Peyer's patch (tissue), 4 donors: ENCODE measurements at regions not wholly inside any gene's neighbourhood (a gene's known extent, or its start where the extent isn't known, plus 50 kb on each side); places are given as distances from the start of the nearest gene placed in this dataset.

Experiments used
- DNase-seq, 3 donors: peaks; one replicate each; pipeline ENCODE4 v3.0.0-alpha.2; 2017 to 2019
- H3K27ac ChIP-seq, 4 donors: fragments of 200-600 bp; sonication (generic); one replicate each; pipeline ENCODE4 v1.5.1; 2016 to 2019
- H3K27me3 ChIP-seq, 2 donors: fragments of 200-600 bp; sonication (generic); one replicate each; pipeline ENCODE4 v1.5.1; 2019
- H3K36me3 ChIP-seq, 3 donors: fragments of 200-600 bp; sonication (generic); one replicate each; pipeline ENCODE4 v1.5.1; 2016 to 2019
- H3K4me1 ChIP-seq, 4 donors: fragments of 200-600 bp; sonication (generic); one replicate each; pipeline ENCODE4 v1.5.1; 2016 to 2019
- H3K4me3 ChIP-seq, 4 donors: fragments of 200-600 bp; sonication (generic); 1 replicate in 3 of 4; 2 replicates in 1 of 4; pipeline ENCODE4 v1.5.1; 2016 to 2019; ENCODE audit warnings: mild to moderate bottlenecking in 1 of 4
- H3K9me3 ChIP-seq, 4 donors: fragments of 200-600 bp; sonication (generic); one replicate each; pipeline ENCODE4 v1.5.1; 2016 to 2019; ENCODE audit warnings: mild to moderate bottlenecking in 1 of 4
- CTCF ChIP-seq, 6 experiments: fragments of 450-650 bp in 4 of 6; fragments of 200-600 bp in 2 of 6; sonication (generic) in 1 of 6; IDR thresholded peaks; one replicate each; pipeline ENCODE4 v1.5.1; 2017 to 2019; ENCODE audit warnings: antibody characterized with exemption in 6 of 6, mild to moderate bottlenecking in 3 of 6, moderate library complexity in 1 of 6
- POLR2A ChIP-seq, 2 donors: fragments of 450-650 bp; IDR thresholded peaks; one replicate each; pipeline ENCODE4 v1.5.1; 2017; ENCODE audit warnings: antibody characterized with exemption in 2 of 2, mild to moderate bottlenecking in 2 of 2, moderate library complexity in 2 of 2

- TF ChIP-seq CTCF (IDR thresholded peaks at IDR 0.05) (no peak), POLR2A (IDR thresholded peaks at IDR 0.05) (no peak)
- Histone ChIP-seq H3K27ac (no peak overlapping the region), H3K27me3 (no peaks in the 10 kb centered on the region), H3K36me3 (no peaks in the 10 kb centered on the region), H3K4me1 (no peaks in the 10 kb centered on the region), H3K4me3 (no peak overlapping the region), H3K9me3 (peaks cover 0 to 4% (median 0%) of the 10 kb centered on the region in 4 donors)
- DNase-seq = no peak
Observed at GRCh38 chr17:52395308-52395707, 236.8 kb upstream of the CA10 start.

GRCh38 chr17:52390422-52390821 lies 231.9 kb upstream of the CA10 start:
- no peak for DNase-seq
- no peak overlapping the region for H3K27ac ChIP-seq
- H3K36me3 ChIP-seq = no peaks in the 10 kb centered on the region
- no peak overlapping the region for H3K4me3 ChIP-seq
- no peaks in the 10 kb centered on the region for H3K4me1 ChIP-seq
- TF ChIP-seq CTCF (IDR thresholded peaks at IDR 0.05) (no peak), POLR2A (IDR thresholded peaks at IDR 0.05) (no peak)
- no peaks in the 10 kb centered on the region for H3K9me3 ChIP-seq
- H3K27me3 ChIP-seq = no peaks in the 10 kb centered on the region

GRCh38 chr17:52389632-52390031 lies 231.1 kb upstream of the CA10 start:
- H3K36me3 ChIP-seq = no peaks in the 10 kb centered on the region
- no peaks in the 10 kb centered on the region for H3K27me3 ChIP-seq
- H3K4me3 ChIP-seq = no peak overlapping the region
- no peak for TF ChIP-seq POLR2A (IDR thresholded peaks at IDR 0.05)
- TF ChIP-seq CTCF (IDR thresholded peaks at IDR 0.05) = no peak
- H3K27ac ChIP-seq = no peak overlapping the region
- no peak for DNase-seq
- H3K4me1 ChIP-seq = no peaks in the 10 kb centered on the region
- H3K9me3 ChIP-seq = no peaks in the 10 kb centered on the region

GRCh38 chr17:52388941-52389340 lies 230.4 kb upstream of the CA10 start:
- H3K27me3 ChIP-seq = no peaks in the 10 kb centered on the region

GRCh38 chr17:52384695-52385094 lies 226.2 kb upstream of the CA10 start:
- Histone ChIP-seq H3K9me3 (no peaks in the 10 kb centered on the region), H3K4me1 (no peaks in the 10 kb centered on the region), H3K27ac (no peak overlapping the region), H3K4me3 (no peak overlapping the region), H3K27me3 (no peaks in the 10 kb centered on the region), H3K36me3 (no peaks in the 10 kb centered on the region)
- no peak for TF ChIP-seq POLR2A (IDR thresholded peaks at IDR 0.05)
- no peak for TF ChIP-seq CTCF (IDR thresholded peaks at IDR 0.05)
- no peak for DNase-seq

More at GRCh38 chr17:52388941-52389340, 230.4 kb upstream of the CA10 start:
- TF ChIP-seq POLR2A (IDR thresholded peaks at IDR 0.05) = no peak
- TF ChIP-seq CTCF (IDR thresholded peaks at IDR 0.05) = no peak
- Histone ChIP-seq H3K27ac (no peak overlapping the region), H3K36me3 (no peaks in the 10 kb centered on the region), H3K9me3 (no peaks in the 10 kb centered on the region), H3K4me3 (no peak overlapping the region), H3K4me1 (no peaks in the 10 kb centered on the region)
- no peak for DNase-seq

- no peaks in the 10 kb centered on the region for H3K4me1 ChIP-seq
- H3K27ac ChIP-seq = no peak overlapping the region
- no peaks in the 10 kb centered on the region for H3K27me3 ChIP-seq
- peak in 4 of 6 experiments; percentile 8 to 35 (median 30) for TF ChIP-seq CTCF (IDR thresholded peaks at IDR 0.05)
- no peak for TF ChIP-seq POLR2A (IDR thresholded peaks at IDR 0.05)
- H3K9me3 ChIP-seq = no peaks in the 10 kb centered on the region
- peak in 1 of 3 donors; percentile 48 for DNase-seq
- no peak overlapping the region for H3K4me3 ChIP-seq
- H3K36me3 ChIP-seq = no peaks in the 10 kb centered on the region
Observed at GRCh38 chr17:52383493-52384100, 225.1 kb upstream of the CA10 start.
